GM21528 (cell line): ENCODE measurements at regions not wholly inside any gene's neighbourhood (a gene's known extent, or its start where the extent isn't known, plus 50 kb on each side); places are given as distances from the start of the nearest gene placed in this dataset.

Experiments
- ATAC-seq: cut with Tn5 transposase; IDR thresholded peaks from one replicate; pipeline ENCODE4 v1.9.1; 2021; ENCODE audit warnings: mild to moderate bottlenecking, moderate library complexity; ENCODE audit not compliant: unreplicated experiment, low FRiP score

GRCh38 chr10:81093056-81093455 is 555.4 kb downstream of the SH2D4B start:
- no peak for ATAC-seq

GRCh38 chr10:81095238-81095637 is 557.5 kb downstream of the SH2D4B start:
- no peak for ATAC-seq

GRCh38 chr10:81096558-81096957 is 558.9 kb downstream of the SH2D4B start:
- no peak for ATAC-seq

- ATAC-seq: no peak
Observed at GRCh38 chr10:81101062-81101461, 563.4 kb downstream of the SH2D4B start.

- no peak for ATAC-seq
Observed at GRCh38 chr10:81104494-81104893, 566.8 kb downstream of the SH2D4B start.

- ATAC-seq: peak; percentile 65
Observed at GRCh38 chr10:81108516-81109199, 571.0 kb downstream of the SH2D4B start.

GRCh38 chr10:81109200-81109752 is 571.6 kb downstream of the SH2D4B start:
- ATAC-seq: no peak

- no peak for ATAC-seq
Observed at GRCh38 chr10:81116201-81116600, 578.5 kb downstream of the SH2D4B start.

- ATAC-seq: no peak
Observed at GRCh38 chr10:81116990-81117389, 579.3 kb downstream of the SH2D4B start.

GRCh38 chr10:81127931-81128330 is 590.2 kb downstream of the SH2D4B start:
- no peak for ATAC-seq

GRCh38 chr10:81130014-81130413 is 592.3 kb downstream of the SH2D4B start:
- ATAC-seq: no peak

- peak; percentile 70 for ATAC-seq
Observed at GRCh38 chr10:81135851-81136250, 598.1 kb downstream of the SH2D4B start.

GRCh38 chr10:81136261-81136660 is 598.6 kb downstream of the SH2D4B start:
- ATAC-seq: no peak

GRCh38 chr10:81145975-81146374 is 608.3 kb downstream of the SH2D4B start:
- no peak for ATAC-seq

- ATAC-seq: no peak
Observed at GRCh38 chr10:81146436-81146835, 608.7 kb downstream of the SH2D4B start.

GRCh38 chr10:81152656-81153055 is 615.0 kb downstream of the SH2D4B start:
- ATAC-seq: no peak

GRCh38 chr10:81157681-81158080 is 620.0 kb downstream of the SH2D4B start:
- ATAC-seq: no peak

- no peak for ATAC-seq
Observed at GRCh38 chr10:81177651-81178244, 640.0 kb downstream of the SH2D4B start.

- ATAC-seq: no peak
Observed at GRCh38 chr10:81179324-81179723, 641.6 kb downstream of the SH2D4B start.

GRCh38 chr10:81179805-81180452 is 642.2 kb downstream of the SH2D4B start:
- no peak for ATAC-seq

- no peak for ATAC-seq
Observed at GRCh38 chr10:81182296-81182695, 644.6 kb downstream of the SH2D4B start.
